GM21529 (cell line): ENCODE measurements at regions not wholly inside any gene's neighbourhood (a gene's known extent, or its start where the extent isn't known, plus 50 kb on each side); places are given as distances from the start of the nearest gene placed in this dataset.

Source experiments
- ATAC-seq: cut with Tn5 transposase; IDR thresholded peaks from one replicate; pipeline ENCODE4 v1.9.1; 2021; ENCODE audit not compliant: unreplicated experiment

DNA sequence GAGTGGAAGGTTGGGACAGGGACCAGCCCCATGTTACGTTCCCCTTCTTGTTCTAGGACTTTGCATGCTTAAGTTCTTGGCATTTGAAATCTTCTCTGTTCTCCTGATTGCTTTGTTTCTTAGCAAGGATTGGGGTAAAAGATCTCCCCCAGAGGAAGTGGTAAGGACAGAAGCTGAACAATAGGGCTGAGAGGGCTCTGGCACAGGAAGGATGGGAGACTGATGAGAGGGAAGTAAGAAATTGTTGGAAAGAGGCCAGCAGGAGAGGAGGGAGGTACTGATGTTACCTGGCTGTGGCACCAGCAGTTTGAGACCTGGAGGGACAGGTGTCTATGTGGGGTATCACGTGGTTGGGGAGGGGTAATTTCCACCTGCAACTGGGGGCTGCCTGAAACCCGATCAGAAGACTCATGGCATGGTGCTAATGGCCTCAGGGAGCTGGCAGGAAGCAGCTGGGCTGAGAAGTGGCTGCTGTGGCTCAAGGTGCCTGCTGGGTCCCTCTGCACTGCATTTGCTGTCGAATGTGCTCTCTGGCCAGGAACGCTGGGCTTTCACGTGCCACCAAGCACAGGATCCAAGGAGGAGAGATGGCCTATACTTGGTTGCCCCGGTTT, 108.4 kb downstream of the LSM3 start:
- no peak for ATAC-seq

- ATAC-seq: no peak
Measured at GRCh38 chr3:14288177-14288788, 109.7 kb downstream of the LSM3 start.

GRCh38 chr3:14288833-14289451, 110.3 kb downstream of the LSM3 start:
- no peak for ATAC-seq

DNA sequence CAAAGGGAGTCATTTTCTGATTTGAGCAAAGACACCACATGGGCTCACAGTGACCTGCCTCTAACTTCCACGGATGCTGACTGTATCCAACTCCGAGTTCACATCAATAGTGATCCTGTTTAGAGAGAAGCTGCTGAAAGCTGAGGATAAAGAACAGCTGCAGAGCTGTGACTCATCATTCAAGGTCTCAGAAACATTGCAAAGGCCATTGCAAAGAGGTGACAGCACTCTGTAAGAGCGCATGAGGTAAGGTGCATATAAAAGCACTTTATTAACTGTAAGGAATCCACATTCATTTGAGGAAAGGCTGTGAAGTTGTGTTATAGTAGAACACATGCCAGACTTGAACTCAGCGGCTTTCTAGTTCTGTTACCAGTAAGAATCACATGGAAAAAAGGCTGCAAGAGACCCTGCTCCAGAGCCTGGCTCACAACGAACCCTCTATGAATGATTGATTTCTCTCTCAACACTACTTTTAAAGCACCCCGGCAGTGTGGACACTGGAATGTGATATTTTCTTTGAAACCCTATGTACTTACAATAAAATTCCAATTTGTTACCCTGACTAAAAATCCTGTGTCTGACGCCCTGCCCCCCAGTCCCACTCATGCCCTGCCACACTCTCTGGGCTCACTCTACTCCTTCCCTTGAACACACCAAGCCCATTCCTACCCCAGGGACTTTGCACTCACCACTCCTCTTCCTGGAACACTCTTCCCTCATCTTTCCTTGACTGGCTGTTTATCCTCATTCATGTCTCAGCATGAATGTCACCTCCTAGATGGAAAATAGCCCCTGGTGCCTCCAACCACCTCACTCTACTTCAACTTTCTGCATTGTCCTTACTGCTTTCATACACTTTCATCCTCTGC, 111.2 kb downstream of the LSM3 start:
- ATAC-seq: no peak

- no peak for ATAC-seq
Measured at GRCh38 chr3:14290631-14291385, 111.6 kb upstream of the SLC6A6 start.

- ATAC-seq: no peak
Measured at GRCh38 chr3:14295037-14295436, 107.4 kb upstream of the SLC6A6 start.

DNA sequence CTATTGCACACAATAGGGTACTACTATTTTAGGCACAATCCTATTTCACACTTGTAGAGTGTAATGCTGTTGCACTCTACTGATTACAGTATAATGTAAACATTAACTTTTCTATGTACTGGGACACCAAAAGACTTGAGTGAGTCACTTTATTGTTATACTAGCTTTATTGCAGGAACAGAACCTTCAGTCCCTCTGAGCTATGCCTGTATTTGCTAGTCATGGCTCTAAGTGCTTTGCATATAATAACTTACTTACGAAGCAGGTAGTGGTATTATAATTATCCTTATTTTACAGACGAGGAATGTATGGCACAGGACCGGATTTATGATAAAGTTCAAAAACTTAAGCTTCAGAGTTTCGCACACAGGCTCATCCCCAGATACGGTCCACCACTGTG, 106.6 kb upstream of the SLC6A6 start:
- ATAC-seq: no peak

DNA sequence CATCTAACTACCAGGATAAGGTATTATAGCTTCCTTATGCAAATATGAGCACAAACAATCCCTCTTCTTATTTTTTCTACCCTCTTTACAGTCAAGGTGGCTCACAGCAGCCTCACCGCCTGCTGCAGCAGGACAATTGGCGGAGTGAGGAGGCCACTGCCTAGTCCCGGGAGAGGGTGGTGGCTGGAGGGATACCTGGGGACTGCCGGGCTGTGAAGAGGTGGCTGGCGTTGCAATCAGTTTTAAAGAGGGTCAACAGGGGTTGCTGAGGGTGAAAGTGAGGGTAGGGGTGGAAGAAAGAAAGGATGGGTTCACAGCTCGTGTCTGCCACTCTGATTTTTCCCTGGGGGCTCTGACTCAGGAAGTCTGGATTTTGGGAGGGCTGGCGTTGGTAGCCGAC, 105.1 kb upstream of the SLC6A6 start:
- no peak for ATAC-seq

GRCh38 chr3:14297784-14298236, 104.6 kb upstream of the SLC6A6 start:
- no peak for ATAC-seq

DNA sequence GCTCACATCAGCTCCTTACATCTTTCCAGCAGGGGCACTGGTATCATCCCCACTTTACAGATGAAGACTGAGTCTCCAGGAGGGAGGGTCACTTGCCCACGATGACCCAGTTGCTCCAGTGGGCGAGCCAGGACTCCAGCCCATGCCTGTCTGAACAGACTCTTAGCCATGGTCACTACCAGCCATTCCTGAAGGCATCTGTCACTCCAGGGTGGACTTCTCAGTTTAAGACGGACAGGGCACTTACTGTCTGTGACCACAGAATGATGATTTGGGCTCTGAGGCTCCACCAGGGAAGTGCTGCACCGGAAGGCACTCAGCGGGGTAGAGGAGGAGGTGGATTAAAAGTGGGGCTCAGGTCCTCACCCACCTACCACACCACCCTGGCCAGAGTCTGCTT, 104.0 kb upstream of the SLC6A6 start:
- ATAC-seq: no peak

- ATAC-seq: no peak
Measured at GRCh38 chr3:14298991-14299555, 103.3 kb upstream of the SLC6A6 start.

- peak; percentile 69 for ATAC-seq
Measured at GRCh38 chr3:14299767-14300166, 102.6 kb upstream of the SLC6A6 start.

- no peak for ATAC-seq
Measured at GRCh38 chr3:14300721-14301399, 101.5 kb upstream of the SLC6A6 start.

DNA sequence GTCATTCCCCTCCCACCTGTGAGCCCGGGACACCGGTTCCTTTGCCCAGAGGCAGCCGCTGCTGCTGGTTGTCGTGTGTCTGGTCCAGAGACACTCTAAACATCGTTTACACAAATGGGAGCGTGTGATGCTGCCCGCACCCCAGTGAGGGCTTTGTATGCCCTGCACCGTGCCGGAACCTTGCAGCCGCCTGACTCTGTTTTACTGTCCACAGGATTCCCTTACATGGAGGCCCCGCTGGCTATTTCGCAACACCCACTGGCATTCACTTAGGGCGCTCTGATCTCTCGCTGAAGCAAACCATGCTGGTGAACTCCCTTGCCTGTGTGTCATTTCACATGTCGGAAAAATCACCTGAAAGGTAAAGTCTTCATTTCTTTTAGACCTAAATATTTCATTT, 100.8 kb upstream of the SLC6A6 start:
- no peak for ATAC-seq

- no peak for ATAC-seq
Measured at GRCh38 chr3:14303336-14304100, 98.9 kb upstream of the SLC6A6 start.

DNA sequence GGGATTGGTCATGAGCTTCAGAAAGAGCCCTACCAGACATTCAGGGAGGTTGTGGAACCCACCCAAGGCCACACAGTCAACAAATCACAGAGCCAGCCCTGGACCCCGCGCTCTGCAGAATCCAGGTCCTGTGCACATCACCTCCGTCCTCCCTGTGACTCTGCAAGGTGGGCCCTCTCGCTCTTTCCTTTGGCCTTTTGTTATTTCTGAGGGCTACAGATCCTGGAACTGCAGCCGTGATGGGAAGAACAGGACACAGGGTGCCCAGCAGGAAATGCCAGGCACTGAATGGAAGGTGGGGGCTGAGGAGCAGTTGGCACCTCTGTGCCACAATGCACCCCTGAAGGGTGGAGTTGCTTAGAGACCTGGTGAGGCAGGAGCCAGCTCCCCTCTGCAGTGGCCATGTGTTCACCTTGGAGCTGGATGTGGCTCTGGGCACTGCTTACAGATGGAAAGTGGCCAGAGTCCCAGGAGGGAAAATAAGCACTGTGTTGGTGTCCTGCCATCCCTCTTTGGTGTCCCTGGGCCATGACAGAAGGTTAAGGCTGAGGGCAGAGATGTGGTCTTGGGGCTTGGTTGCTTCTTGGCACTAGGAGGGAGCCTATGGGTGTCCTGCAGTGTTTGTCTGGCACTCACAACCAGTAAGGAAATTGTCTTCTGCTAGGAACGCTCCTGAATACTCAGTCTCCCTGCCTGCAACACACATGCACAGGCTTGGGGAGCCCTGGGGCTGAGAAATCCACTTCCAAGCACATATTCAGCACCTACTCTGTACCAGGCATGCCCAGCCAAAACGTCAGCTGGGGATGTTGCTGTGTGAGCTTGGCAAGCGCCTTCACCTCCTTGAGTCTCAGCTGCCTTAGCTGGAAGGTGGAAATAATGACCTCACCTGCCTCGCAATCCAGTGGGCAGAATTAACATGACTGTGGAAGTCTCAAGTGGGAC, 98.0 kb upstream of the SLC6A6 start:
- no peak for ATAC-seq

GRCh38 chr3:14305324-14305723, 97.1 kb upstream of the SLC6A6 start:
- no peak for ATAC-seq

DNA sequence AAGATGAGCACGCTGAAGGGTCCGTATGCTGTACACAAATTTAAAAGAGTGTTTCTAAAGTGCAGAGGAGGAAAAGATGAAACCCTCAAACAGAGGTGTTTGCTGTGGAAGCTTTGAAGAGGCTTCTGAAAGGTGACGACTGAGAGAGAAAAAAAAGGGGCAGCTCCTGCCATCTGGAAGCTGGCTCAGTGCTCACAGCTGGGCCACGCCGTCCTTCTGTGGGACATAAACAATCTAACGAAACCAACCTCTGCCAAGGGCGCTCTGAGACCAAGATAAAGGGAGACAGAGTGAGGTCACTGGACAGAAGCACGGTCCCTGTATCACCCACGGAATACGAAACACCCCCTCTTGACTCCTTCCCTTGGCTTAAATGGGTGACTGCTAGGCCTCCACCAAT, 96.3 kb upstream of the SLC6A6 start:
- ATAC-seq: no peak
